MM.1S (cell line): ENCODE measurements at regions not wholly inside any gene's neighbourhood (a gene's known extent, or its start where the extent isn't known, plus 50 kb on each side); places are given as distances from the start of the nearest gene placed in this dataset.

Experiments used
- CTCF ChIP-seq: fragments of 300-600 bp; sonication (generic); IDR thresholded peaks from 2 replicates; pipeline ENCODE4 v1.5.1; 2016; ENCODE audit warnings: antibody characterized with exemption, low read length, mixed read lengths
- EZH2 ChIP-seq: fragments of 300-600 bp; sonication (generic); optimal IDR thresholded peaks from 2 replicates; pipeline ENCODE3; 2017; ENCODE audit warnings: low read depth, mild to moderate bottlenecking, antibody characterized with exemption, low read length, mixed read lengths
- EZH2phosphoT487 ChIP-seq: fragments of 300-600 bp; sonication (generic); IDR thresholded peaks from 2 replicates; pipeline ENCODE4 v1.6.1; 2018; ENCODE audit warnings: antibody characterized with exemption, low read length

- no peak for TF ChIP-seq CTCF
- TF ChIP-seq EZH2phosphoT487: no peak
- no peak for TF ChIP-seq EZH2
These were observed 118.8 kb downstream of the TMCO5A start for GRCh38 chr15:38053205-38053604.
